ENCODE measurements at regions not wholly inside any gene's neighbourhood (a gene's known extent, or its start where the extent isn't known, plus 50 kb on each side); places are given as distances from the start of the nearest gene placed in this dataset.

- TF ChIP-seq JUND (IDR thresholded peaks at IDR 0.05; ENCODE audit: low read length) (no peak), CTCF (IDR thresholded peaks at IDR 0.05; ENCODE audit: control extremely low read depth in 1 of 3, insufficient read depth in 1 of 3, low read depth in 1 of 3, low read length in 3 of 3) (no peak), EZH2 (IDR thresholded peaks at IDR 0.05; ENCODE audit: low read depth, low read length, severe bottlenecking) (no peak), ZNF274 (IDR thresholded peaks at IDR 0.05; ENCODE audit: borderline replicate concordance, extremely low read depth, low read length) (no peak), YY1 (IDR thresholded peaks at IDR 0.05; ENCODE audit: low read depth, low read length) (no peak), SP1 (IDR thresholded peaks at IDR 0.05; ENCODE audit: low read depth, low read length) (no peak)
These were observed 445.6 kb downstream of the TAF11L14 start for GRCh38 chr5:18079831-18080230.

Measured in H1 (cell line).